Osteocyte (in vitro differentiated cells): ENCODE measurements at regions not wholly inside any gene's neighbourhood (a gene's known extent, or its start where the extent isn't known, plus 50 kb on each side); places are given as distances from the start of the nearest gene placed in this dataset.

ENCODE experiments used
- DNase-seq: peaks from one replicate; pipeline ENCODE4 v3.0.0; 2021; ENCODE audit warnings: mixed read lengths; ENCODE audit not compliant: unreplicated experiment; ENCODE audit errors: extremely low spot score
- H3K27ac Mint-ChIP-seq: one replicate; pipeline ENCODE4 v1.8.0; 2021; ENCODE audit warnings: mild to moderate bottlenecking, mixed read lengths; ENCODE audit not compliant: unreplicated experiment
- H3K27me3 Mint-ChIP-seq: one replicate; pipeline ENCODE4 v1.8.0; 2021; ENCODE audit warnings: mixed read lengths; ENCODE audit not compliant: unreplicated experiment
- H3K36me3 Mint-ChIP-seq: one replicate; pipeline ENCODE4 v1.8.0; 2021; ENCODE audit warnings: mixed read lengths; ENCODE audit not compliant: unreplicated experiment
- H3K4me1 Mint-ChIP-seq: one replicate; pipeline ENCODE4 v1.8.0; 2021; ENCODE audit warnings: mixed read lengths; ENCODE audit not compliant: unreplicated experiment
- H3K4me3 Mint-ChIP-seq: one replicate; pipeline ENCODE4 v1.8.0; 2021; ENCODE audit warnings: mild to moderate bottlenecking, moderate library complexity, mixed read lengths; ENCODE audit not compliant: unreplicated experiment
- H3K9me3 Mint-ChIP-seq: one replicate; pipeline ENCODE4 v1.8.0; 2021; ENCODE audit warnings: mixed read lengths; ENCODE audit not compliant: unreplicated experiment
- CTCF ChIP-seq: fragments of 200-600 bp; sonication (generic); IDR thresholded peaks from 2 replicates; pipeline ENCODE4 v1.5.0; 2021; ENCODE audit warnings: antibody characterized with exemption, mild to moderate bottlenecking, moderate library complexity

- H3K27ac Mint-ChIP-seq = no peak overlapping the region
- no peak overlapping the region for H3K4me3 Mint-ChIP-seq
- no peaks in the 10 kb centered on the region for H3K36me3 Mint-ChIP-seq
- H3K27me3 Mint-ChIP-seq = no peaks in the 10 kb centered on the region
- H3K4me1 Mint-ChIP-seq = no peaks in the 10 kb centered on the region
- H3K9me3 Mint-ChIP-seq = no peaks in the 10 kb centered on the region
- TF ChIP-seq CTCF = no peak
- no peak for DNase-seq
Observed at GRCh38 chr7:79622781-79623180, 169.3 kb upstream of the MAGI2 start.

- Mint-ChIP-seq H3K27ac (no peak overlapping the region), H3K4me1 (no peaks in the 10 kb centered on the region), H3K9me3 (no peaks in the 10 kb centered on the region), H3K27me3 (peaks cover 2% of the 10 kb centered on the region), H3K36me3 (no peaks in the 10 kb centered on the region), H3K4me3 (no peak overlapping the region)
- no peak for TF ChIP-seq CTCF
- DNase-seq = no peak
Observed at GRCh38 chr7:79620291-79620690, 166.8 kb upstream of the MAGI2 start.

- no peak overlapping the region for H3K27ac Mint-ChIP-seq
- no peaks in the 10 kb centered on the region for H3K36me3 Mint-ChIP-seq
- DNase-seq = no peak
- H3K9me3 Mint-ChIP-seq = no peaks in the 10 kb centered on the region
- H3K27me3 Mint-ChIP-seq = peaks cover 2% of the 10 kb centered on the region
- no peak overlapping the region for H3K4me3 Mint-ChIP-seq
- H3K4me1 Mint-ChIP-seq = no peaks in the 10 kb centered on the region
- no peak for TF ChIP-seq CTCF
Observed at GRCh38 chr7:79619216-79619615, 165.7 kb upstream of the MAGI2 start.

GRCh38 chr7:79615871-79616640, 162.6 kb upstream of the MAGI2 start:
- Mint-ChIP-seq H3K4me3 (no peak overlapping the region), H3K9me3 (no peaks in the 10 kb centered on the region), H3K27me3 (peaks cover 2% of the 10 kb centered on the region), H3K36me3 (no peaks in the 10 kb centered on the region), H3K4me1 (no peaks in the 10 kb centered on the region), H3K27ac (no peak overlapping the region)
- no peak for DNase-seq
- TF ChIP-seq CTCF = no peak

- TF ChIP-seq CTCF = no peak
- H3K4me3 Mint-ChIP-seq = no peak overlapping the region
- no peaks in the 10 kb centered on the region for H3K9me3 Mint-ChIP-seq
- H3K36me3 Mint-ChIP-seq = no peaks in the 10 kb centered on the region
- H3K27ac Mint-ChIP-seq = no peak overlapping the region
- H3K4me1 Mint-ChIP-seq = no peaks in the 10 kb centered on the region
- H3K27me3 Mint-ChIP-seq = peaks cover 3% of the 10 kb centered on the region
- DNase-seq = no peak
Observed at GRCh38 chr7:79615466-79615865, 162.0 kb upstream of the MAGI2 start.
